Body of pancreas (tissue), 4 donors: ENCODE measurements at regions not wholly inside any gene's neighbourhood (a gene's known extent, or its start where the extent isn't known, plus 50 kb on each side); places are given as distances from the start of the nearest gene placed in this dataset.
"Not testable (repeated sequence)": the region's sequence is repeated elsewhere in the genome, so short reads cannot be mapped to it uniquely, and the experiment has no call there.

Source experiments
- CTCF ChIP-seq, 7 experiments: fragments of 450-650 bp in 4 of 7; fragments of 200-600 bp in 3 of 7; sonication (generic) in 3 of 7; IDR thresholded peaks; one replicate each; pipeline ENCODE4 v1.5.1; 2016 to 2019; ENCODE audit warnings: antibody characterized with exemption in 7 of 7
- POLR2A ChIP-seq, 3 donors: fragments of 450-650 bp; IDR thresholded peaks; one replicate each; pipeline ENCODE4 v1.6.1; 2016; ENCODE audit warnings: antibody characterized with exemption in 3 of 3, mild to moderate bottlenecking in 2 of 3

- not testable (repeated sequence) for TF ChIP-seq CTCF, POLR2A (IDR thresholded peaks at IDR 0.05)
These were observed 90.0 kb upstream of the TRAM1L1 start for GRCh38 chr4:117175369-117175768.
